ENCODE measurements at regions not wholly inside any gene's neighbourhood (a gene's known extent, or its start where the extent isn't known, plus 50 kb on each side); places are given as distances from the start of the nearest gene placed in this dataset.

DNA sequence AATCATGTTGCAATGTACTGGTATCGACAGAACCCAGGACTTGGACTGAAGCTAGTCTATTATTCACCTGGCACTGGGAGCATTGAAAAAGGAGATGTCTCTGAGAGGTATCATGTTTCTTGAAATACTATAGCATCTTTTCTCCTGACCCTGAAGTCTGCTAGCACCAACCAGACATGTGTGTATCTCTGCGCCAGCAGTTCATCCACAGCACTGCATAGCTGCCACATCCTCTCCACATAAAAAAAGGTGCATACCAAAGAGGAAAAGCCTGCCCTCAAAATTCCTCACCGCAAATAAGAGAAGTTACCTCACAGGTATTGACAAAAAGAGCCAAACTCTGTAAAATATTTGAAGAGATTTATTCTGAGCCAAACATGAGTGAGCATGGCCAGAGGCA lies 99.5 kb upstream of the PRSS3 start:
- H3K27me3 ChIP-seq (ENCODE audit: control insufficient read depth in 1 of 2, insufficient read depth in 2 of 2, low read length in 2 of 2), result peaks cover 1 to 2% of the 10 kb centered on the region in 2 experiments; a peak in 1 of 5 replicates
- no peak overlapping the region for H2AFZ ChIP-seq (ENCODE audit: low read length)
- H3K9ac ChIP-seq (ENCODE audit: insufficient read depth, low read depth, low read length), result no peak overlapping the region
- H3K27ac ChIP-seq (ENCODE audit: extremely low read length, insufficient read depth, low read length), result no peak overlapping the region
- no peaks in the 10 kb centered on the region for H3K4me1 ChIP-seq (ENCODE audit: insufficient read depth, low read length)
- no peaks in the 10 kb centered on the region for H3K36me3 ChIP-seq (replicated peaks in 1 of 2; ENCODE audit: control insufficient read depth in 1 of 2, insufficient read depth in 2 of 2, low read length in 2 of 2)
- DNase-seq (ENCODE audit: low spot score), result no peak
- H3K4me3 ChIP-seq (replicated peaks in 1 of 3; ENCODE audit: insufficient read depth in 1 of 3, low read depth in 2 of 3, low read length in 3 of 3), result no peak overlapping the region
- intact Hi-C loops (cut with micrococcal nuclease; ENCODE audit: unreplicated experiment) (no loop called here), in situ Hi-C loops (cut with HindIII; ENCODE audit: extremely low pct_ligation_motif_present, low pct_unique_long_range_greater_than_20kb) (no loop called here)
- no TSS peak for BruUV-seq (replicated peaks)
- CTCF ChIA-PET (ENCODE audit: low intra/inter-chr PET ratio, low total read pairs), result no interaction called here
- no peaks in the 10 kb centered on the region for H3K79me2 ChIP-seq (ENCODE audit: insufficient read depth, low read length)
- TF ChIP-seq KDM3A (CRISPR knock-in tag; IDR thresholded peaks at IDR 0.05; ENCODE audit: low read depth), result no peak
- no peak for TF ChIP-seq PRPF4 (IDR thresholded peaks at IDR 0.05; ENCODE audit: low read depth, low read length, poor library complexity, severe bottlenecking)
- no peak for TF ChIP-seq FOSL1 (CRISPR knock-in tag; IDR thresholded peaks at IDR 0.05; ENCODE audit: borderline replicate concordance)
- TF ChIP-seq ZNF564 (CRISPR knock-in tag; IDR thresholded peaks at IDR 0.05), result no peak
- no peak for TF ChIP-seq DR1 (CRISPR knock-in tag; IDR thresholded peaks at IDR 0.05)
- no peak for TF ChIP-seq CREB1 (IDR thresholded peaks at IDR 0.05)
- no peak for TF ChIP-seq CREB1 (CRISPR knock-in tag; IDR thresholded peaks at IDR 0.05)
- TF ChIP-seq, protein P1, sequence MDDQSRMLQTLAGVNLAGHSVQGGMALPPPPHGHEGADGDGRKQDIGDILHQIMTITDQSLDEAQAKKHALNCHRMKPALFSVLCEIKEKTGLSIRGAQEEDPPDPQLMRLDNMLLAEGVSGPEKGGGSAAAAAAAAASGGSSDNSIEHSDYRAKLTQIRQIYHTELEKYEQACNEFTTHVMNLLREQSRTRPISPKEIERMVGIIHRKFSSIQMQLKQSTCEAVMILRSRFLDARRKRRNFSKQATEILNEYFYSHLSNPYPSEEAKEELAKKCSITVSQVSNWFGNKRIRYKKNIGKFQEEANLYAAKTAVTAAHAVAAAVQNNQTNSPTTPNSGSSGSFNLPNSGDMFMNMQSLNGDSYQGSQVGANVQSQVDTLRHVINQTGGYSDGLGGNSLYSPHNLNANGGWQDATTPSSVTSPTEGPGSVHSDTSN (CRISPR knock-in tag; IDR thresholded peaks at IDR 0.05; ENCODE audit: borderline replicate concordance), result no peak
- TF ChIP-seq MIER3 (CRISPR knock-in tag; IDR thresholded peaks at IDR 0.05; ENCODE audit: borderline replicate concordance), result no peak
- TF ChIP-seq BRCA1 (CRISPR knock-in tag; IDR thresholded peaks at IDR 0.05), result no peak
- TF ChIP-seq, protein P2, sequence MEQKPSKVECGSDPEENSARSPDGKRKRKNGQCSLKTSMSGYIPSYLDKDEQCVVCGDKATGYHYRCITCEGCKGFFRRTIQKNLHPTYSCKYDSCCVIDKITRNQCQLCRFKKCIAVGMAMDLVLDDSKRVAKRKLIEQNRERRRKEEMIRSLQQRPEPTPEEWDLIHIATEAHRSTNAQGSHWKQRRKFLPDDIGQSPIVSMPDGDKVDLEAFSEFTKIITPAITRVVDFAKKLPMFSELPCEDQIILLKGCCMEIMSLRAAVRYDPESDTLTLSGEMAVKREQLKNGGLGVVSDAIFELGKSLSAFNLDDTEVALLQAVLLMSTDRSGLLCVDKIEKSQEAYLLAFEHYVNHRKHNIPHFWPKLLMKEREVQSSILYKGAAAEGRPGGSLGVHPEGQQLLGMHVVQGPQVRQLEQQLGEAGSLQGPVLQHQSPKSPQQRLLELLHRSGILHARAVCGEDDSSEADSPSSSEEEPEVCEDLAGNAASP (CRISPR knock-in tag; IDR thresholded peaks at IDR 0.05; ENCODE audit: borderline replicate concordance), result no peak
- no peak for TF ChIP-seq ZBTB10 (CRISPR knock-in tag; IDR thresholded peaks at IDR 0.05; ENCODE audit: borderline replicate concordance)
- TF ChIP-seq, protein P3, sequence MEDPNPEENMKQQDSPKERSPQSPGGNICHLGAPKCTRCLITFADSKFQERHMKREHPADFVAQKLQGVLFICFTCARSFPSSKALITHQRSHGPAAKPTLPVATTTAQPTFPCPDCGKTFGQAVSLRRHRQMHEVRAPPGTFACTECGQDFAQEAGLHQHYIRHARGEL (CRISPR knock-in tag; IDR thresholded peaks at IDR 0.05), result no peak
- no peak for TF ChIP-seq ZSCAN21 (CRISPR knock-in tag; IDR thresholded peaks at IDR 0.05; ENCODE audit: borderline replicate concordance)
- no peak for TF ChIP-seq POGK (CRISPR knock-in tag; conservative IDR thresholded peaks at IDR 0.05)
- no peak for TF ChIP-seq ZNF136 (CRISPR knock-in tag; IDR thresholded peaks at IDR 0.05; ENCODE audit: low read depth)
- TF ChIP-seq CHCHD3 (CRISPR knock-in tag; IDR thresholded peaks at IDR 0.05), result no peak
- H3K4me2 ChIP-seq (ENCODE audit: low read depth, low read length), result no peak overlapping the region
- 19% methylated on average over 3 of the region's 3 CpGs for WGBS (ENCODE audit: low lambda C conversion rate)
- no peak for FAIRE-seq
- H3K9me3 ChIP-seq (ENCODE audit: low read length), result no peaks in the 10 kb centered on the region
- POLR2A ChIA-PET, result no interaction called here
- H4K20me1 ChIP-seq (ENCODE audit: insufficient read depth, low read length), result no peaks in the 10 kb centered on the region
- no peak for ATAC-seq

Data from HepG2 (cell line).